GM13976 (cell line): ENCODE measurements at regions not wholly inside any gene's neighbourhood (a gene's known extent, or its start where the extent isn't known, plus 50 kb on each side); places are given as distances from the start of the nearest gene placed in this dataset.

ENCODE experiments used
- DNase-seq: peaks from one replicate; pipeline ENCODE4 v3.0.0; 2012; ENCODE audit warnings: low spot score
- CTCF ChIP-seq: IDR thresholded peaks from 2 replicates; pipeline ENCODE4 v1.5.1; 2012; ENCODE audit warnings: borderline replicate concordance, mild to moderate bottlenecking; ENCODE audit not compliant: insufficient read depth; ENCODE audit errors: extremely low read depth, missing control alignments, control extremely low read depth
- in situ Hi-C: fragments of 300-500 bp; cut with MboI; formaldehyde crosslinking; loops from one replicate; pipeline ENCODE4 v1.12.0; 2022; ENCODE audit warnings: low sequenced_read_pairs, mixed read lengths, inconsistent platforms; ENCODE audit not compliant: unreplicated experiment

GRCh38 chr20:61185181-61185580 lies 66.9 kb upstream of the CDH4 start:
- TF ChIP-seq CTCF = no peak
- in situ Hi-C loops = no loop called here
- no peak for DNase-seq

- TF ChIP-seq CTCF = no peak
- in situ Hi-C loops = no loop called here
- DNase-seq = no peak
These were observed 66.0 kb upstream of the CDH4 start for GRCh38 chr20:61185841-61186601.

DNA sequence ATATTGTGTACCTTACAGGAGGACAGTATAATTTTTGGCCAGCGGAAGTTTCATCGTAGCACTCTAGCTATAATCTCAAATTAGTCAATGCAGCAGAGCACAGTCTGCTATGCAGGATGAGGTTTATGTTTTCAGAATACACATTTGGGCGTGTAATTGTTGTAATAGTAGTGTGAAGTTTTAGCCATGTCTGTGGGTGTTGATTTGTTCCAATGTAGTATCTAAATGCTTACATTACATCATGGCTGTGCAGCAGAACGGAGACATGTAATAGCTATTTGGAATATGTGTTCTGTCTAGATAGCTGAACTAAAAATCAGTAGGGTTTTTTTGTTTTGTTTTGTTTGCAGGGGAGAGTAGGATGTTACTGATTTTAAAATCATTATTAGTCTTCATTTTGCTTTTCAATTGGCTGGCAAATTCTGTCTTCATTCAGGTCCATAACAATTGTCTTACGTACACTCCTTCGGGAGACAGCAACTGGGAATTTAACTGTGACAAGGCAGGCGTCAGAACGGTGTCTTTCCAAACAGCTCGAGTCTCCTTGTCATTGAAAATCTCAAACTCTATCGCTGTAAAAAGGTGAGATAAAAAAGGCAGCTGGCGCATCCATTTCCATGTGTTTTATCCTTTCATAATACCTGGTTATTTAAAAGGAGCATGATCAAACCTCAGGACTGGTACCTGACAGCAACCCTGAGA lies 65.1 kb upstream of the CDH4 start:
- no peak for TF ChIP-seq CTCF
- in situ Hi-C loops = no loop called here
- no peak for DNase-seq

GRCh38 chr20:61189534-61189933 lies 62.5 kb upstream of the CDH4 start:
- in situ Hi-C loops = no loop called here
- no peak for TF ChIP-seq CTCF

GRCh38 chr20:61191096-61191495 lies 61.0 kb upstream of the CDH4 start:
- in situ Hi-C loops = no loop called here
- DNase-seq = no peak
- no peak for TF ChIP-seq CTCF

More at GRCh38 chr20:61189534-61189933, 62.5 kb upstream of the CDH4 start:
- DNase-seq = no peak

DNA sequence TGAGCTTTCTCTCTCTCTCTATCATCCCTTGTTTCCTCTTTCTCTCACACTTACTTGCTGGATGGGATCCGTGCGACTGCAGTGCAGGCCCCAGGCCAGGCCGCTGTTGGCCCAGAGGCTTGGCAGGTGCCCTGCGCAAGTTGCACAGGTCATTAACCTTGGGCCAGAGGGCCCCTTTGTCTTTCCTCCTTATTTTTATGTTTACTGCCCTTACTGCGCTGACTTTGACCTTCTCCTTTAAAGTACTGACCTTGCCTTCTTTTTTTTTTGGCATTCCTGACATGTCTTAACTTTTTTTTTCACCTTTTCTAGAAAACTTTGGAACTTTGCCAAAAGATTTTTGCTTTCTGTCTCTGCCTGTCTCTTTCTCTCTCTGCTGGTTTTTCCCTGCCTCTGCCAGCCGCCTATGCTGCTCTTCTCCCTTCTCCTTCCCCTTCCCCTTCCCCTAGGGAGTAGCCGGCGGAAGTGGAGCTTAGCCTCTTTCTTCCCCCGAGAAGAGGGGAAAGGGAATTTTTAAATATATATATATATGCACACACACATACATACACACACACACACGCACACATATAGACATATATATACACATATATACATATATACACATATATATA lies 59.6 kb upstream of the CDH4 start:
- in situ Hi-C loops = no loop called here
- DNase-seq = no peak
- no peak for TF ChIP-seq CTCF
